ENCODE measurements at regions not wholly inside any gene's neighbourhood (a gene's known extent, or its start where the extent isn't known, plus 50 kb on each side); places are given as distances from the start of the nearest gene placed in this dataset.

GRCh38 chr2:206218796-206219499 lies 55.5 kb upstream of the ZDBF2 start:
- H3K9me3 Mint-ChIP-seq: peaks cover 23% of the 10 kb centered on the region
- no peak overlapping the region for H3K4me3 Mint-ChIP-seq
- peaks cover 19% of the 10 kb centered on the region for H3K4me1 Mint-ChIP-seq
- no peak overlapping the region for H3K27ac Mint-ChIP-seq
- no peak for DNase-seq
- TF ChIP-seq CTCF (IDR thresholded peaks at IDR 0.05): no peak
- H3K36me3 Mint-ChIP-seq (ENCODE audit: low read depth): peaks cover 5% of the 10 kb centered on the region
- peaks cover 11% of the 10 kb centered on the region for H3K27me3 Mint-ChIP-seq (ENCODE audit: low read depth, poor library complexity)

GRCh38 chr2:206219957-206220356 lies 54.5 kb upstream of the ZDBF2 start:
- peaks cover 17% of the 10 kb centered on the region for H3K4me1 Mint-ChIP-seq
- H3K36me3 Mint-ChIP-seq (ENCODE audit: low read depth): peaks cover 3% of the 10 kb centered on the region
- TF ChIP-seq CTCF (IDR thresholded peaks at IDR 0.05): no peak
- peaks cover 20% of the 10 kb centered on the region for H3K9me3 Mint-ChIP-seq
- H3K27me3 Mint-ChIP-seq (ENCODE audit: low read depth, poor library complexity): peaks cover 11% of the 10 kb centered on the region
- DNase-seq: no peak
- no peak overlapping the region for H3K27ac Mint-ChIP-seq
- no peak overlapping the region for H3K4me3 Mint-ChIP-seq

GRCh38 chr2:206220997-206221396 lies 53.5 kb upstream of the ZDBF2 start:
- peaks cover 18% of the 10 kb centered on the region for H3K9me3 Mint-ChIP-seq
- H3K36me3 Mint-ChIP-seq (ENCODE audit: low read depth): no peaks in the 10 kb centered on the region
- peaks cover 11% of the 10 kb centered on the region for H3K27me3 Mint-ChIP-seq (ENCODE audit: low read depth, poor library complexity)
- no peak for DNase-seq
- no peak overlapping the region for H3K27ac Mint-ChIP-seq
- TF ChIP-seq CTCF (IDR thresholded peaks at IDR 0.05): no peak
- no peak overlapping the region for H3K4me3 Mint-ChIP-seq
- peaks cover 20% of the 10 kb centered on the region for H3K4me1 Mint-ChIP-seq
